ENCODE measurements at regions not wholly inside any gene's neighbourhood (a gene's known extent, or its start where the extent isn't known, plus 50 kb on each side); places are given as distances from the start of the nearest gene placed in this dataset.

DNA sequence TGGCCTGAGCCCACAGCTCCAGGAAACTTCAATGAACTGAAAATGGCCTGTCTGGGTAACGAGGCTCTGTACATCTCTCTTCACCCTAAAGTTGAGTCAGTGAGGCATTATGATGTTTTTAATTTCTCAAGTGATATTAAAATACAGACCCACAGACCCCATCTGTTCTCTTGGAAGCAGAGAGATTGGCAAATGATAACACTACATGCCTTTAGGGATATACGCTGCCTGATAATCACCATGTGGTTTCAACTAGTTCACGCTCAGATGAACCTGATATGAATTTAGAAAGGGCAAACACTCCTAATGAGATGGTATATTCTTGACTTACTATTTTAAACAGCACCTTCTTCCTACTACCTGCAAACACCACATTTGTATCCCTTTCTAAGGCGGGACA, 127.5 kb downstream of the RFC3 start:
- no peak for DNase-seq (ENCODE audit: low read depth in 2 of 3, low spot score in 1 of 3)

DNA sequence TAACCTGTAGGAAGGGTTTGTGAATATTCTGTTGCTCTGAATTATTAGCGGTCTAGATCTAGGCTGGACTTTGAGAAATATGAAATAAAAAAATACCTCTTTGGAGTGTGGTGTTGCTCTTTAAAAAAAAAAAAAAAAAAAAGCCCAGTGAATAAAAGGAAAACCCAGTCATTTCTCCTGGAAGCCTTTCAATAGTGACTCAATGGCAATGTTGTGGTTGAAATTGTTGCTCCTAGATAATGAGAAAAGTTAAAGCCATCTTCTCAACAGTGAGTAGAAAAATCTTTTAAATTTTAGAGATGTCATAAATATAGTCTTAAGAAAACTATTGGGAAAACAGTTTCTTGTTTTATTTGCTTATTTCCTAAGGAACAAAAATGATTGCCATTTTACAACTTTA, 135.3 kb downstream of the RFC3 start:
- no peak for DNase-seq (ENCODE audit: low read depth in 2 of 3, low spot score in 1 of 3)

DNA sequence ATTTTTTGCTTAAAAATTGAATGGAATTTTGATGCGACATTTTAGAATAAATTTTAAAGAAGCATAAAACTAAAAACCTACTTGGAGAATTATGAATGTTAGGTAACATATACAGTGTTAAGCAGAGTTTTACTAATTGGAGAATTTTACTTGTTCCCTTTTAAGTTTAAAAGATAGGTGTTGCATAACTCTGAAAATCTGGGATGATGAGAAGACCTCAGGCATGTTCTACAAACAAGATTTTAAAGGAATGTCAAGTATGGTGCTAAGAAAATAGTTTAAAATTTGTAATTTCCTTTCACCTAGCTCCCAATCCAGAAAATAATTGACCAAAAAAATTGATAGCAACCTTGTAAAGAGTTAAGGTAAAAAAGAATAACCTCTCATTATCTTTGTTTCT, 135.8 kb downstream of the RFC3 start:
- DNase-seq (ENCODE audit: low read depth in 2 of 3, low spot score in 1 of 3) = no peak

DNA sequence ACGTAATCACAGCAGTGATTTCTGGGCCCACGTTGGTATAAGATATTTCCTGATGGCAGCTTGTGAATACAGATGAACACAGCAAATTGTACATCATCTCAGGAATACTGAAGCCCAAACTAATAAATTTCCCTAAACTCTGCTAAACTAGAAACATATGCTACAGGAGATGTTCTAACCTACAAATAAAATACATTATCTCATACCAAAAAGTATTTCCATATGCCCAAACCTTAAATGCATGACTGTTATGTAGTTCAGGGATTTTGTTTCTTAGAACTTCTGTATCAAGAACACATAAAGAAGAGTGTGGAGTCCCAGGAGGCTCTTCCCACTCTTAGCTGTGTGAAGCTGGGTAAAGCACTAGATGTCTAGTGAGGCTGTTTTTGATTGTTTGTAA, 138.4 kb downstream of the RFC3 start:
- no peak for DNase-seq (ENCODE audit: low read depth in 2 of 3, low spot score in 1 of 3)

DNA sequence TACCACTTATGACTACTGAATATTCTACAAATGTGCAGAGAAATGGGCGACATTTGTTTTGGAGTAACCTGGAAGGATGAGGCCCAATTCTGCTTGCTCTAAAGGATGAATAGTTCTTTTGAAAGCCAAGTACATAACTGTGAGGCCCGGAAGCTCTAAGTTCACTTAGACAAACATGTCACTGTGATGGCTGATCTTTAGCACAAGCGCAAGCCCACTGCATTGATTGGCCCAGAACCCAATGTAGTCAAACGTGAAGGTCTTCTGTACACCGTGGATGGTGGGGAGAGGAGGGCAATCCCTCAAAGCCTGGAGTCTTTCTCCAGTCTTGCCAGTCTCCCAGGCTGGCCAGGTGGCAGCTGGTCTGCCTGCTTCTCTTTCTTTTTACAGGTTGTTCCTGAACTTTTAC, 139.6 kb downstream of the RFC3 start:
- DNase-seq (ENCODE audit: low read depth in 2 of 3, low spot score in 1 of 3) = no peak

GRCh38 chr13:33958964-33959363, 141.0 kb downstream of the RFC3 start:
- no peak for DNase-seq (ENCODE audit: low read depth in 2 of 3, low spot score in 1 of 3)

- DNase-seq (ENCODE audit: low read depth in 2 of 3, low spot score in 1 of 3) = no peak
These were observed 145.2 kb downstream of the RFC3 start for GRCh38 chr13:33963134-33963533.

GRCh38 chr13:33963895-33964294, 145.9 kb downstream of the RFC3 start:
- no peak for DNase-seq (ENCODE audit: low read depth in 2 of 3, low spot score in 1 of 3)

- no peak for DNase-seq (ENCODE audit: low read depth in 2 of 3, low spot score in 1 of 3)
These were observed 150.9 kb downstream of the RFC3 start for GRCh38 chr13:33968520-33969507.

- no peak for DNase-seq (ENCODE audit: low read depth in 2 of 3, low spot score in 1 of 3)
These were observed 153.0 kb downstream of the RFC3 start for GRCh38 chr13:33970746-33971561.

DNA sequence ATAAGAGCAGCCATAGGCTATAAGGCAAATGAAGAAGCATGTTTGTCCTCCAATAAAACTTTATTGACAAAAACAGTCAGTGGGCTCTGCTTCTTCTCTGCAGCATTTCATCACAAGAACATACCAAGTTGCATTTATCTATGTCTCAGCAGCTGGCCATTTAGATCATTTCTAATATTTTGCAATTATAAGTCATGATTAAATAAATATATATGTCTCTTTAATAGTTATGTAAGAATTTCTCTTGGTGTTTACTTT, 153.5 kb downstream of the RFC3 start:
- DNase-seq (ENCODE audit: low read depth in 2 of 3, low spot score in 1 of 3) = no peak

GRCh38 chr13:33973194-33973593, 155.2 kb downstream of the RFC3 start:
- DNase-seq (ENCODE audit: low read depth in 2 of 3, low spot score in 1 of 3) = no peak

GRCh38 chr13:33976965-33977364, 159.0 kb downstream of the RFC3 start:
- DNase-seq (ENCODE audit: low read depth in 2 of 3, low spot score in 1 of 3) = no peak

- DNase-seq (ENCODE audit: low read depth in 2 of 3, low spot score in 1 of 3) = no peak
These were observed 160.7 kb downstream of the RFC3 start for GRCh38 chr13:33978653-33979052.

GRCh38 chr13:33992881-33993336, 175.0 kb downstream of the RFC3 start:
- no peak for DNase-seq (ENCODE audit: low read depth in 2 of 3, low spot score in 1 of 3)

DNA sequence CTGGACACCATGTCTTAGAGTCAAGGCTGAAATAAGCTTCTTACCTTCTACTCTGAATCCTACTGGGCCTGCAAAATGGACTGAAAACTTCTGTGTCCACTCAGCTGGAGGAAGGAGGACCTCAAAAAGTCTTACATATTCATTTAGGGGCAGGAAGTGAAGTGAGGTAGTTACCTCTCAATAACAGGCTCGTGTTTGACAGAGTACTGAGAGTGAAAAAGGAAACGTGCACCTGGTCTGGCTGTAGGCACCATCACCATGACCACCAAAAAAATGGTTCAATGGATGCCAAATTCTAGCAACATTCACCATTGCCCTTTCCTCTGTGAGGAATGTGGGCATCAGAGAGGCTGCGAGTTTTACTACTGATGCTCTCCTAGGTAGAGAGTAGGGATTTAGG, 176.2 kb downstream of the RFC3 start:
- DNase-seq (ENCODE audit: low read depth in 2 of 3, low spot score in 1 of 3) = no peak

DNA sequence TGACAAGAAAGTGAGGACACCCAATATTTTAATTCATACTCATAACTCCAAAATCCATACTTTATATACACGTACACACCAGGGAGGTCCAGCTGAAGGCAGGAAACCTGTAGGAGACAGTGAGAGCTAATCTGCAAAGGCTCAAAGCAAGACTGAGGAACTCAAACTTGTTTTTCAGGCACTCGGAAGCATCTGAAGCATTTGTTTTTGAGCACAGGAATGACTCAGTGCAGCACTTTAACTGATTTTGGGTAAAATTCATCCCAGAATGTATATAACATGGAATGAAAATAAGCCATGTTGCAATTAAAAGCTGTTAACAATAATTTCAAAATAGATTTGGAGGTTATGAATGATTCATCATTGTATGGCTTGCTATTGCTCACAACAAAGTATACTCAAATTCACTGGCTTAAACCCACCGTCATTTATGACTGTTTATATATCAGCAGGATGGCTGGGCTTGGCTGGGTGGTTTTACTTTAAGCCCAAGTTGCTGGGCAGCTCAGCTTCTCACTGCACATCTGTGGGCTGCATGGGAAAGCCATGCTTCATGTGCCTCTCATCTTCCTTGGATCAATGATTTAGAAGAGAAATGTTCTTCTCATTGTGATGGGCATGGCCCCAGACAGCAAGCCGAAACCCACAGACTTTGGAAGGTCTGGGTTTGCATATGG, 177.0 kb downstream of the RFC3 start:
- no peak for DNase-seq (ENCODE audit: low read depth in 2 of 3, low spot score in 1 of 3)

GRCh38 chr13:33996636-33997035, 178.7 kb downstream of the RFC3 start:
- no peak for DNase-seq (ENCODE audit: low read depth in 2 of 3, low spot score in 1 of 3)

DNA sequence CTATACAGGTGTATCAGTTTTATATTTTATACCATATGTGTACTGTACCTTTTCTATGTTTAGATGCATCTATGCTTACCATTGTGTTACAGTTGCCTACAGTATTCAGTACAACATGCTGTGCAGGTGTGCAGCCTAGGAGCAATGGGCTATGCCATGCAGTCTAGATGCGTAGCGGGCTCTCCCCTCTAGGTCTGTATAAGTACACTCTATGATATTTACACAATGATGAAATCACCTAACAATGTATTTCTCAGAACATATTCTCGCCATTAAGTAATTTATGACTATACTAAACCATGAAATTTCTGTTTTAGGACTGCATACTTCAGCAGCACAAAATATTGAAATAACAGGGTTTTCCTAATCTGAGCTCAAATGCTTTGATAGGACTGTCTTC, 179.6 kb downstream of the RFC3 start:
- DNase-seq (ENCODE audit: low read depth in 2 of 3, low spot score in 1 of 3) = no peak

GRCh38 chr13:33999811-34000605, 182.1 kb downstream of the RFC3 start:
- no peak for DNase-seq (ENCODE audit: low read depth in 2 of 3, low spot score in 1 of 3)

DNA sequence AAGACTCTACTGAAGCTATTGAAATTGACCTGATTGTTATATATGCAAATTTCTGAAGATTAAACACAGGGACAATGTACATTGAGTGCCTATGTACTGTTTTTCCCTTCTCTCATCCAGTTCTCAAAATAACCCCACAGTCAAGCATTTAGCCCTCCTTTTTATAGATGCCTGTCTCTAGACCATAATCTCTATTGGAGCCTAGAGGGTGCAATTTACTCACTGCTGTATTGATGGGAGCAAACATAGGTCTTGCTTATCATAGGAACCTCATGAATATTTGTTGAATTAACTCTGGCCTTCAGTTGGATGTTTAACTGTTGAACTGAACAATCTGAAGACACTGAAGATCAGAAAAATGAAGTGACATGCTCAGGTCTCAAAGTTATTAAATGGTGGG, 183.0 kb downstream of the RFC3 start:
- no peak for DNase-seq (ENCODE audit: low read depth in 2 of 3, low spot score in 1 of 3)

All from stimulated activated CD4-positive, alpha-beta T cell treated with anti-CD3 and anti-CD28 coated beads, Interleukin-12 subunit alpha, Interleukin-12 subunit beta, amount 100 ng/mL, for 48 hours (primary cell).